ENCODE measurements at regions not wholly inside any gene's neighbourhood (a gene's known extent, or its start where the extent isn't known, plus 50 kb on each side); places are given as distances from the start of the nearest gene placed in this dataset.

DNA sequence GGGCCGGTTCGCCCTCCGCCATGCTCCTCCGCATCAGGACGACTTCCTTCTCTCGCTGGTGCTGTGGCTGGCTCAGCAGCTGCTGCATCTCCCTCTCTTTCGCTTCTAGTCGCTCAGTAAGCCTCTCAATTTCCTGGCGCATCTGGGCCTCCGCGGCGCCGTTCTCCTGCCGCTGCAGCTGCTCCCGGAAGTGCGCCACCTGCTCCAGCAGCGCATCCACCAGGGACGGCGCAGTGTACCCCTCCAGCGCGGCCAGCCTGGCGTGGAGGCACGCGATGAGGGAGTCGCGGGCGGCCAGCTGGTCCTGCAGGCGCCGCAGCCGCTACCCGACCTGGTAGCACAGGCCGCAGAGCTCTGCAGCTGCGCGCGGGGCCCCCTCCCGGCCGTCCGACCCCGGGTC is 97.4 kb upstream of the MED14 start:
- Mint-ChIP-seq H3K4me1 (ENCODE audit: low read depth in 2 of 2) (no peaks in the 10 kb centered on the region), H3K27ac (no peak overlapping the region), H3K36me3 (no peaks in the 10 kb centered on the region), H3K27me3 (peaks cover 0 to 14% of the 10 kb centered on the region in 2 donors), H3K4me3 (no peak overlapping the region), H3K9me3 (no peaks in the 10 kb centered on the region)
- no peak for DNase-seq (ENCODE audit: low spot score)
- ATAC-seq = no peak

DNA sequence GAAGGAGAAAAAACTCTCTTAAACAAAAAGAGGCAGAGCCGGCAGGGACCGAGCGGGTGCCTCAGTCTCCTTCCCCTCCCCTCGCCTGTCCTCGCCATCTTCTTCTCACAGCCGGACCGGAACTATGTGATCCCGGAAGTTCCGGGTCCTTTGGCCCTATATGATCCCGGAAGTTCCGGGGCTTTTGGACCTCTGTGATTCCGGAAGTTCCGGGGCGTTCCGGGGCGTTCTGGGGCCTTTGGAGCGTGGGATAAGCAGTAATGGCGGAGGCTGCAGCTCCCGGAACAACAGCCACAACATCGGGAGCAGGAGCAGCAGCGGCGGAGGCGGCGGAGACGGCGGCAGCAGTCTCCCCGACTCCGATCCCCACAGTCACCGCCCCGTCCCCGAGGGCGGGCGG is 98.9 kb upstream of the MED14 start:
- Mint-ChIP-seq H3K36me3 (no peaks in the 10 kb centered on the region), H3K27me3 (peaks cover 6 to 18% of the 10 kb centered on the region in 2 donors), H3K9me3 (no peaks in the 10 kb centered on the region), H3K4me3 (no peak overlapping the region), H3K27ac (no peak overlapping the region), H3K4me1 (ENCODE audit: low read depth in 2 of 2) (no peaks in the 10 kb centered on the region)
- DNase-seq (ENCODE audit: low spot score) (no peak), ATAC-seq (no peak)

DNA sequence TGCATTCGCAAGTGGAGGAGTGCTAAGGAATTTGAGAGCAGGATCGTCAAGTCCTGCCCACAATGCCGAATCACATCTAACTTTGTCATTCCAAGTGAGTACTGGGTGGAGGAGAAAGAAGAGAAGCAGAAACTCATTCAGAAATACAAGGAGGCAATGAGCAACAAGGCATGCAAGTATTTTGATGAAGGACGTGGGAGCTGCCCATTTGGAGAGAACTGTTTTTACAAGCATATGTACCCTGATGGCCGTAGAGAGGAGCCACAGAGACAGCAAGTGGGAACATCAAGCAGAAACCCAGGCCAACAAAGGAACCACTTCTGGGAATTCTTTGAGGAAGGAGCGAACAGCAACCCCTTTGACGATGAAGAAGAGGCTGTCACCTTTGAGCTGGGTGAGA is 100.2 kb upstream of the MED14 start:
- no peak for ATAC-seq
- no peak overlapping the region for H3K27ac Mint-ChIP-seq
- no peak overlapping the region for H3K4me3 Mint-ChIP-seq
- H3K9me3 Mint-ChIP-seq = no peaks in the 10 kb centered on the region
- H3K27me3 Mint-ChIP-seq = peaks cover 15 to 21% of the 10 kb centered on the region in 2 donors
- H3K4me1 Mint-ChIP-seq (ENCODE audit: low read depth in 2 of 2) = no peaks in the 10 kb centered on the region
- H3K36me3 Mint-ChIP-seq = peaks cover 5% of the 10 kb centered on the region
- no peak for DNase-seq (ENCODE audit: low spot score)

DNA sequence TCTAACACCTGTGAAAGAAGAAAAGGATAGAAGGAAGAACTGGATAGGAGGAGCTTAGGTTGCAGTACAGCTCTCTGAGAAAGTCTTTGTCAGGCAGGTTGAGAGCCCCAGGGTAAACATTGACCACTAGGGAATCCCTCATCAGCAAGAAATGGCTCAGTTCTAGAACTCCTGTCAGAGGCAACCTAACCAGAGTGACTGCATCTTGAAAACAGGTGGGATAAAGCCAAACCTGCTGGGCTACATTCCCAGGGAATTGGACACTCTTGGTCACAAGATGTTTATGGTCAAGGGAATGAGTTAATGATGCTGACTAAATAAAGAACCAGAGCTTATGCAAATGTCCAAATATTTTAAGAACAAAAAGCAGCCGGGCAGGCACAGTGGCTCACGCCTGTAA is 108.3 kb upstream of the MED14 start:
- Mint-ChIP-seq H3K4me1 (ENCODE audit: low read depth in 2 of 2) (no peaks in the 10 kb centered on the region), H3K27me3 (peaks cover 29 to 31% of the 10 kb centered on the region in 2 donors), H3K27ac (no peak overlapping the region), H3K9me3 (peaks cover 6% of the 10 kb centered on the region), H3K36me3 (peaks cover 14% of the 10 kb centered on the region), H3K4me3 (no peak overlapping the region)
- ATAC-seq (no peak), DNase-seq (ENCODE audit: low spot score) (no peak)

DNA sequence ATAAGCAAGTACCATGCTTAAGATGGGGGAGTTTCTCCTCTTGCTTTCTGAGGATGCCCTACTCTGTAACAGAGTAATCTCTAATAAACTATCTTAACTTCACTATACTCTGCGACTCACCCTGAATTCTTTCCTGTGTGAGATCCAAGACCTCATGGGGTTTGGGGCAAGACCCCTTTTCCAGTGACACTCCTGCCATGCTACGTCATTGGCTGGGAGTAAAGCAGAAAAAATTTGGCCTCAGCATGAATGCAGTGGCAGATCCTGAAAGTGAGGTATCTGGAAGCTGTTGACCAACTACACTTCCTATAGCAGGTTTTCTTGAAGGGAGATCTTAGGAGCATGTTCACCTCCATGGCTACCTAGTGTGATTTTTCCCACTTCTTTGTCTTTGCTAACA is 109.1 kb upstream of the MED14 start:
- ATAC-seq (no peak), DNase-seq (ENCODE audit: low spot score) (no peak)
- peaks cover 6% of the 10 kb centered on the region for H3K9me3 Mint-ChIP-seq
- peaks cover 29 to 31% of the 10 kb centered on the region in 2 donors for H3K27me3 Mint-ChIP-seq
- H3K4me3 Mint-ChIP-seq = no peak overlapping the region
- H3K36me3 Mint-ChIP-seq = peaks cover 14% of the 10 kb centered on the region
- H3K4me1 Mint-ChIP-seq (ENCODE audit: low read depth in 2 of 2) = no peaks in the 10 kb centered on the region
- H3K27ac Mint-ChIP-seq = no peak overlapping the region

DNA sequence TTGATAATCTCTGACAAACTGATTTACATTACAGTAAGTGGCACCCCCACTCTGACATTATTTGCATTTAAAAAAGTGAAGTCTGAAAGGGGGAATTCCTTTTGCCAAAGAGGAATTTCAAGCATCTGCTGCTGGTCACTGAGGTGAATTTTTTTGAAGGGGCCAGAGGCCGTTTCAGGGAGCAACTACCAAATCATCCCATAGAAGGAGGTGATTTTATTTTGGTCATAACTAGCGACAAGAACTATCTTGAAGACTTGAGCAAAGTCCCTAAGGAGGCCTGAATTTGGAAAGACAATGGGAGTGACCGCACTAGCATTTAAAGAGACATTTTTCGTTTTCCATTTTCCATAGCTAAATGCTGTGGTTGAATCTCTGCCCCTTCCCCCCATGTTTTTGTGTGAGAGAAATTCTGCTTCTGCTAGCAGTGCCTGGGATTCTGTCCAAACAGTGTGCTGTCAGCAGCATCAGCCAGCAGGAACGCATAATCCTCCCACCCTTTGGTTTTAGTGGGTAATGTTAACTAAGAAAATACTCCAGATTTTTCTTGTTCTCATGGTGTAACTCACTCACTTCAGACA is 110.1 kb upstream of the MED14 start:
- ATAC-seq (no peak), DNase-seq (ENCODE audit: low spot score) (no peak)
- Mint-ChIP-seq H3K27me3 (peaks cover 25 to 27% of the 10 kb centered on the region in 2 donors), H3K9me3 (peaks cover 10% of the 10 kb centered on the region), H3K36me3 (peaks cover 10% of the 10 kb centered on the region), H3K4me1 (ENCODE audit: low read depth in 2 of 2) (no peaks in the 10 kb centered on the region), H3K4me3 (no peak overlapping the region), H3K27ac (no peak overlapping the region)

DNA sequence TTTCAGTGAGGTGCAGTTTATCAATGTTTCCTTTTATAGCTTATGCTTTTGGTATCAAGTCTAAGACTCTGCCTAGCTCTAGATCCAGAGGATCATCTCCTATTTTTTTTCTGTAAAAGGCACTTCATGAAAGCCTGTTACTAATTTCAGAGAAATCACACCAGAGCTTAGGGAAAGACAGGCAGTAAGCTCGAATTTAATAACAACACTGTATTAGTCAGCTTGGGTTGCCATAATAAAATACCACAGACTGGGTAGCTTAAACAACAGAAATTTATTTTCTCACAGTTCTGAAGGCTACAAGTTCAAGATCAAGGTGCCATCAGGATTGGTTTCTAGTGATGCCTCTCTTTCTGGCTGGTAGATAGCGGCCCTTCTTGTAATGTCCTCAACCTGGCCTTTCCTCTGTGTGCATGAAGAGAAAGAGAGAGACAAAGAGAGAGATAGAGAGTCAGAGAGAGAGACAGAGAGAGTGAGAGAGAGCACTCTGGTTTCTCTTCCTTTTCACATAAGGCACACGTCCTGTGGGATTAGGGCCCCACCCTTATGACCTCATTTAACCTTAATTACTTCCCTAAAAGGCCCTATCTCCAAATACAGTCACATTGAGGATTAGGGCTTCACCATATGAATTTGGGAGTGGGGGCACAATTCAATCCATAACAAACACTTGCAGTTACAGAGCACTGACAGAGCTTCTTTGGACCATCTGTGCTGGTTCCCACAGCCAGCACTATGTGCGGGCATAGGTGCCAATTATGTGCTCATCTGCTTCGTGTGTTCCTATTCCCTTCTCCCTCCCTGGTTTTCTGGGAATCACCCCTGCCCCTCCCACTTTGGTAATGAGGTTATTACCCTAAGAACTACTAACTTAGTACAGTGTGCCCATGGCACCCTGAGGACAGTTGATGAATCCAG is 114.8 kb upstream of the MED14 start:
- no peak overlapping the region for H3K4me3 Mint-ChIP-seq
- no peak for DNase-seq (ENCODE audit: low spot score)
- no peaks in the 10 kb centered on the region for H3K4me1 Mint-ChIP-seq (ENCODE audit: low read depth in 2 of 2)
- no peak overlapping the region for H3K27ac Mint-ChIP-seq
- H3K36me3 Mint-ChIP-seq = no peaks in the 10 kb centered on the region
- ATAC-seq = no peak
- H3K27me3 Mint-ChIP-seq = peaks cover 8 to 17% of the 10 kb centered on the region in 2 donors
- peaks cover 3% of the 10 kb centered on the region for H3K9me3 Mint-ChIP-seq

DNA sequence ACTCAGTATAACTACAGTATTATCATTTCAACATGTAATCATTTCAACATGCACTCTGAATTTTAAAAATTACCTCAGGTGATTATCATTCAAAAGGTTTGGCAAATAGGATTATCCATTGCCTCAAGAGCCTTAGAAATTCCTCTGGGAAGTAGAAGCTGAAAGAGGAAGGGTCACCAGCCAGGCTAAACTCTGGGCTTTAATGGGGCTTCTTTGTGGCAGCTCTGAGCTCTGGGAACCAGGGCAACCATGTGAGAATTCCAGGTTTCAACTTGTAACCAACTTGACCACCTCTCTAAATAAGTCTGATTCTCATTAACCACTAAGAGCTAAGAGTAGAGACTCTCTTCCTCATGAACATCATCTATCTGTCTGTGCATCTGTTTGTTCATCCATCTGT is 117.2 kb upstream of the MED14 start:
- DNase-seq (ENCODE audit: low spot score) (no peak), ATAC-seq (no peak)
- Mint-ChIP-seq H3K27ac (no peak overlapping the region), H3K4me3 (no peak overlapping the region), H3K4me1 (ENCODE audit: low read depth in 2 of 2) (no peaks in the 10 kb centered on the region), H3K9me3 (peaks cover 3% of the 10 kb centered on the region), H3K27me3 (peaks cover 8 to 17% of the 10 kb centered on the region in 2 donors), H3K36me3 (no peaks in the 10 kb centered on the region)

DNA sequence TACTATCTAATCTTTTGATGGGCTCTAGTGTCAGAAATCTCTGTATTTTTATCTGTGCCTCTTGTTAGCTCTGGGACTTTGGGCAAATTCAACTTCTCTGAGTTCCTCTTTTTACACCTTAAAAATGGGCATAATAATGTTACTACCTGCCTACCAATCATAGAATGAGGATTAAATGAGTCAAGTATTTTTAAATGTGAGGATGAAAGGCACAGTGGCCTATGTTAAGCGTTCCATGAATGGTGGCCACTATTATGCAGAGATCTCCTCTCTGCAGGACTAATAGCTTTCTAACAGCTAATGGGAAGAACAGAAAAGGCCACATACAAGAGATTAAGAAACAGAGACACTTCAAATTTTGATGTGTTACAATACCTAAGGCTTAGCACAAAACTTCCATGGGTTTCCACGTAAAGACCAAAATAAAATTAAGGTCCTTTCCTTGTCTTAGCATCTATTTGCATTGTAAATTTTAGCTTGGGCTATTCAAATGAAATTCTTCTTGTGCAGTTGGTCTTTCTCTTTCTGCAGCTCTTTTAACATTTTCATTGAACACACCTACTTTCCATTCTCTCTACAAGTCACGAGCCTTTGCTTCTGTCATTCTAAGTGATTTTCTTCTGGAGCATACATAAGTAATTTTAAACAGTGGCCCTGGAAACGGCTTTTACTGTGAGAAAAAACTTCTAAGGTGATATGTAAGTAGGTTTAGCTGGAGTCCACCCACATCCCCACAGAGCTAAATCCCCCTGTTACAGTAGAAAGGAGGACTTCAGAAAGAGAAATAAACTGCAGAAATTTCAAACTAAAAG is 117.9 kb upstream of the MED14 start:
- H3K4me1 Mint-ChIP-seq (ENCODE audit: low read depth in 2 of 2) = no peaks in the 10 kb centered on the region
- H3K27me3 Mint-ChIP-seq = peaks cover 8 to 15% of the 10 kb centered on the region in 2 donors
- peaks cover 3% of the 10 kb centered on the region for H3K9me3 Mint-ChIP-seq
- no peaks in the 10 kb centered on the region for H3K36me3 Mint-ChIP-seq
- ATAC-seq (no peak), DNase-seq (ENCODE audit: low spot score) (no peak)
- no peak overlapping the region for H3K4me3 Mint-ChIP-seq
- H3K27ac Mint-ChIP-seq = no peak overlapping the region

DNA sequence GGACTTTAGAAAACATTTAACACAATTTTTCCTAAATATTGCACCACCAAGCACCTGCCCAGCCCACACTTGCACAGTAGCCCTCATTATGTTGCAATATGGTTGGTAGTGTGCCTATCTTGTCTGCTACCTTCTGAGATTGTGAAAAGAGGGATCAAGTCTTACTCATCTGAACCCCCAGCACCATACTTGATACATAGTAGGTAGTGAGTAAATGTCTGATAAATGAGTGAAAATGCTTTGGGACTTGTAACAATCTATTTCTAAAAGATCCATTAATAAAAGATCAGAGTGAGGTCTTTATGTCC is 118.4 kb upstream of the MED14 start:
- Mint-ChIP-seq H3K4me1 (ENCODE audit: low read depth in 2 of 2) (no peaks in the 10 kb centered on the region), H3K9me3 (peaks cover 3% of the 10 kb centered on the region), H3K36me3 (no peaks in the 10 kb centered on the region), H3K27me3 (peaks cover 8 to 18% of the 10 kb centered on the region in 2 donors), H3K4me3 (no peak overlapping the region), H3K27ac (no peak overlapping the region)
- no peak for ATAC-seq
- no peak for DNase-seq (ENCODE audit: low spot score)

DNA sequence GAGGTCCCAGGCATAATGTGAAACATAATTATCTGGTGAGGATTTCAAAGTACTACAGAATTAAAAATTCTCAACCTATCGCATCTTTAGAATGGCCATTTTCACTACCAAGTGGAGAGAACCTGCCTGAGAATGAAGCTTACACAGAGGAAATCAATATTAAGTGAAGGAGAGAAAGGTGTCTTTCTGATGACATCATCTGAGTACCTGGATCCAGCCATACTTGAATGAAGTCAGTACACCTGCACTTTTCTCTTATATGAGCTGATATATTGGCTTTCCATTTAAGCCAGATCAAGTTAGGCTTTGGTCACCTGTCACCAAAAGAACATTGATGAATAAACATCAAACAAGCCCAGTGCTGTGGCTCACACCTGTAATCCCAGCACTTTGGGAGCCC is 118.9 kb upstream of the MED14 start:
- Mint-ChIP-seq H3K27ac (no peak overlapping the region), H3K36me3 (no peaks in the 10 kb centered on the region), H3K4me3 (no peak overlapping the region), H3K9me3 (peaks cover 3% of the 10 kb centered on the region), H3K27me3 (peaks cover 5 to 17% of the 10 kb centered on the region in 2 donors), H3K4me1 (ENCODE audit: low read depth in 2 of 2) (no peaks in the 10 kb centered on the region)
- DNase-seq (ENCODE audit: low spot score) (no peak), ATAC-seq (no peak)

DNA sequence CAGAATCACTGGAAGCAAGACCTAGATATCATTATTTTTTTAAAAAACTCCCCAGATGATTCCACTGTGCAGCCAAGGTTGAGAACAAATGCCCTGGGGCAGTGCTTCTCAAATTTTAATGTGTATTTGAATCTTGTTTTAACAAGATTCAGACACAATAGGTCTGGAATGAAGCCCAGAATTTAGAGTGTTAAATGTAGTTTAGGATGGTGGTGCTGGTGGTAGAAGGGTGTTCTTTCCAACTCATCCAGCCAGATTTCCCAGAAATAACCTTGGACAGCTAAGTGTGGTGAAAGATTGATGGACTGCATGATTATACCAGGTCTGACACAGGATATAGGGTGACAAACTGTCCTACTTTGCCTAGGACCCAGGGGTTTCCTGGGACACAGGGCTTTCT is 120.1 kb upstream of the MED14 start:
- Mint-ChIP-seq H3K36me3 (no peaks in the 10 kb centered on the region), H3K4me1 (ENCODE audit: low read depth in 2 of 2) (no peaks in the 10 kb centered on the region), H3K27me3 (peaks cover 0 to 13% of the 10 kb centered on the region in 2 donors), H3K4me3 (no peak overlapping the region), H3K9me3 (no peaks in the 10 kb centered on the region), H3K27ac (no peak overlapping the region)
- no peak for ATAC-seq
- DNase-seq (ENCODE audit: low spot score) = no peak

DNA sequence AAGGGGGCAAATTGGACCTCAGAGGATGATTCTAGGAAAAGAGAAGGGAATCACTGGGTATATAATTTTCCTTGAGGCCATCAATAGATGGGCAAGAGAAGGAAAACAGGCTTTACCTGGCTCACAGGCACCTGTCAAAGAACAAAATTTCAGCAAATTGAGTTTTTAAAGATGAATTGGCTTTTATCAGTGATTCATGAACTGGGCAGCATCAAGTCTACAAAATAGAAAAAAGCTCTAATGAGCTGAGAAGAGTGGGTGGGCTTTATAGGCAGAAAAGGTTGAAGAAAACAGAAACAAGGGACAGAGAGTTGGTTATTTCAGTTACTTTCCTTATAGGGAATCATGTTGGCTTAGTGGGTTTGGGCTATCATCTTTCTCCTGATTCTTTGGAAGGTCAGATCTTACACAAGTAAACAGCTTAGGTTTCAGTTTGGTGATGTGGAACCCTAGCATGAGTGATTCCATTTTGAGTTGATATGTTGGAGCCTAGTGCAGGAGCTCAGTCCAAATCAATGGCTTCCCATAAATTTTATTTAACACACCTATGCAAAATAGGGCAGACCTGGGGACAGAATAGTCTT is 120.7 kb upstream of the MED14 start:
- DNase-seq (ENCODE audit: low spot score) (no peak), ATAC-seq (no peak)
- H3K9me3 Mint-ChIP-seq = no peaks in the 10 kb centered on the region
- H3K36me3 Mint-ChIP-seq = no peaks in the 10 kb centered on the region
- H3K4me3 Mint-ChIP-seq = no peak overlapping the region
- no peak overlapping the region for H3K27ac Mint-ChIP-seq
- H3K27me3 Mint-ChIP-seq = peaks cover 0 to 13% of the 10 kb centered on the region in 2 donors
- H3K4me1 Mint-ChIP-seq (ENCODE audit: low read depth in 2 of 2) = no peaks in the 10 kb centered on the region
